ENCODE measurements at regions not wholly inside any gene's neighbourhood (a gene's known extent, or its start where the extent isn't known, plus 50 kb on each side); places are given as distances from the start of the nearest gene placed in this dataset.

- no peaks in the 10 kb centered on the region for H3K27me3 ChIP-seq (replicated peaks in 2 of 5; ENCODE audit: control insufficient read depth in 4 of 5, insufficient read depth in 5 of 5, low read length in 4 of 5)
- peaks cover 17 to 32% (median 27%) of the 10 kb centered on the region in 4 experiments for H3K4me1 ChIP-seq (ENCODE audit: control extremely low read depth in 1 of 4, control insufficient read depth in 4 of 4, insufficient read depth in 4 of 4, low read length in 3 of 4)
- peaks cover 0 to 6% (median 3%) of the 10 kb centered on the region in 5 experiments for H3K9me3 ChIP-seq (ENCODE audit: control extremely low read depth in 1 of 5, control insufficient read depth in 4 of 5, insufficient read depth in 2 of 5, low read depth in 1 of 5, low read length in 4 of 5)
- DNase-seq = no peak
- no peak overlapping the region for H3K4me3 ChIP-seq (ENCODE audit: control insufficient read depth in 1 of 7, extremely low read depth in 1 of 7, insufficient read depth in 4 of 7, low read depth in 2 of 7, low read length in 6 of 7)
- H3K27ac ChIP-seq (ENCODE audit: insufficient read depth in 1 of 2, low read depth in 1 of 2, low read length in 2 of 2, poor library complexity in 1 of 2, severe bottlenecking in 2 of 2) = no peak overlapping the region
- ChIA-PET CTCF (no interaction called here), POLR2A (no interaction called here)
- WGBS (ENCODE audit: insufficient coverage) = 96% methylated on average over 3 of the region's 3 CpGs
- no peaks in the 10 kb centered on the region for H3K36me3 ChIP-seq (ENCODE audit: control insufficient read depth in 4 of 4, insufficient read depth in 4 of 4, low read length in 3 of 4)
Observed at GRCh38 chr12:88437226-88437625, 143.0 kb downstream of the KITLG start.
